Erythroblast (primary cell): ENCODE measurements at regions not wholly inside any gene's neighbourhood (a gene's known extent, or its start where the extent isn't known, plus 50 kb on each side); places are given as distances from the start of the nearest gene placed in this dataset.

Source experiments
- GATA1 ChIP-seq: IDR thresholded peaks from 2 replicates; pipeline ENCODE4 v1.6.1; 2011; ENCODE audit warnings: low read depth, mild to moderate bottlenecking, control low read depth, low read length, moderate library complexity
- POLR2A ChIP-seq: IDR thresholded peaks from 2 replicates; pipeline ENCODE4 v1.6.1; 2011; ENCODE audit warnings: mild to moderate bottlenecking, low read length

- TF ChIP-seq POLR2A (no peak), GATA1 (no peak)
Measured at GRCh38 chr2:120443946-120444345, 98.0 kb downstream of the INHBB start.
